AG10803 (cell line): ENCODE measurements at regions not wholly inside any gene's neighbourhood (a gene's known extent, or its start where the extent isn't known, plus 50 kb on each side); places are given as distances from the start of the nearest gene placed in this dataset.

Source experiments
- DNase-seq: peaks from one replicate; pipeline ENCODE4 v3.0.0; 2010; ENCODE audit warnings: low read depth
- H3K4me3 ChIP-seq: 2 replicates; pipeline ENCODE4 v1.5.1; 2011; ENCODE audit warnings: mild to moderate bottlenecking, low read length, control low read depth
- TF ChIP-seq, protein P1 (sequence below): conservative IDR thresholded peaks from 2 replicates; pipeline ENCODE4 v1.5.1; 2011; ENCODE audit warnings: mild to moderate bottlenecking, low read length, control low read depth, inconsistent platforms

DNA sequence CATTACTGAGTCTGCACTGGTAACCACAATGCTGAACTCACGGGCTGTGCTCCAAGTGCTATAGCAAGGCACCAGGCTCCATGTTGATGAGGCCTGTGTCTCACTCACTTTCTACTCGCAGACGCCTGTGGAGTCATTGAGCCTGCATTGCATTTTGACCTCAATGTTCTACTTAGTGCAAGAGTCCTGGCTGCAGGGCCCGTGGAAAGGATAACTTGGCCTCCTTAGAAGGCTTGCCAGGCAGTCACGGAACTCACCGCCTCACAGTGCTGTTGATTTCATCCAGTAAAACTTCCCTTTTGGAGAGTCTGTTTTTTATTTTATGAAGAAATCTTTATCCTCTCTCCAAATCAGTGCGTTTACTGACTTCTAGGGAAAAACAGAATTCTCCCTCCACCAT lies 290.4 kb downstream of the RNF144A start:
- TF ChIP-seq, protein P1, sequence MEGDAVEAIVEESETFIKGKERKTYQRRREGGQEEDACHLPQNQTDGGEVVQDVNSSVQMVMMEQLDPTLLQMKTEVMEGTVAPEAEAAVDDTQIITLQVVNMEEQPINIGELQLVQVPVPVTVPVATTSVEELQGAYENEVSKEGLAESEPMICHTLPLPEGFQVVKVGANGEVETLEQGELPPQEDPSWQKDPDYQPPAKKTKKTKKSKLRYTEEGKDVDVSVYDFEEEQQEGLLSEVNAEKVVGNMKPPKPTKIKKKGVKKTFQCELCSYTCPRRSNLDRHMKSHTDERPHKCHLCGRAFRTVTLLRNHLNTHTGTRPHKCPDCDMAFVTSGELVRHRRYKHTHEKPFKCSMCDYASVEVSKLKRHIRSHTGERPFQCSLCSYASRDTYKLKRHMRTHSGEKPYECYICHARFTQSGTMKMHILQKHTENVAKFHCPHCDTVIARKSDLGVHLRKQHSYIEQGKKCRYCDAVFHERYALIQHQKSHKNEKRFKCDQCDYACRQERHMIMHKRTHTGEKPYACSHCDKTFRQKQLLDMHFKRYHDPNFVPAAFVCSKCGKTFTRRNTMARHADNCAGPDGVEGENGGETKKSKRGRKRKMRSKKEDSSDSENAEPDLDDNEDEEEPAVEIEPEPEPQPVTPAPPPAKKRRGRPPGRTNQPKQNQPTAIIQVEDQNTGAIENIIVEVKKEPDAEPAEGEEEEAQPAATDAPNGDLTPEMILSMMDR, result no peak
- H3K4me3 ChIP-seq, result no peak overlapping the region
- no peak for DNase-seq

DNA sequence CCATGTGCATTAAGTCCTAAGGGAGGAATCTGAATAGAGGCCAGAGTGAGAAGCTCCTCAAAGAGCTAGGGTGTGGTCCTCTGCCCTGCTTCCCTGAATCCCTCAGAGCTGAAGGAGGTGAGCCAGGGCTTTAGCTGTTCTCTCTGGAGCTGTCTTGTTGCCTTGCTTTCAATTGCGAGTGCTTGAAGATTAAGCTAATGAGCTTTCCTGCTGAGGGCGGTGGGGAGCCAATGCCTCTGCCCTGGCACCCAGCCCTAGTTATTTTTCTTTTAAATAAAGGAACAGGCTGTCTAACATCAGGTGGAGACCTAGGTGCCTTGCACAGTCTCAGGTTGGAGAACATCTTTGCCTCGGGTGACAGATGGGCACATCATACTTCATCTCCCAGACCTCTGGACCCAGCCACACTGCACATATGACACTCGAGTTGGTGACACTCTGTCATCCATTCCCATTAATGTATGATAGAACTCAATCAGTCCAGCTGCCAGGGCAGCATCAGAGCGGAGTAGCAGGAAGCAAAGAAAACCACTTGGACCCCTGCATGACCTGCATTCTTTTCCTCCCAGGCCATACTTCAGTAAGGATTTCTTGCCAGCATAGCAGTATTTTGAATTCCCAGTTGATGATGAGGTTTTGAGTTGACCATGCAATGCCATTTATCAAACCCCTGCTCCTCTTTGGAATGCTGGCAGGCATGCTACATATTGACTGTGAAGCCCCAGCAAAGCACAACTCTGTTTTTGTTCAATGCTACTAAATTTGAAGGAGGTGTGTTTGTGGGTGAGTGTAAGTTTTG lies 292.7 kb downstream of the RNF144A start:
- H3K4me3 ChIP-seq, result no peak overlapping the region
- peak; percentile 88 for DNase-seq

DNA sequence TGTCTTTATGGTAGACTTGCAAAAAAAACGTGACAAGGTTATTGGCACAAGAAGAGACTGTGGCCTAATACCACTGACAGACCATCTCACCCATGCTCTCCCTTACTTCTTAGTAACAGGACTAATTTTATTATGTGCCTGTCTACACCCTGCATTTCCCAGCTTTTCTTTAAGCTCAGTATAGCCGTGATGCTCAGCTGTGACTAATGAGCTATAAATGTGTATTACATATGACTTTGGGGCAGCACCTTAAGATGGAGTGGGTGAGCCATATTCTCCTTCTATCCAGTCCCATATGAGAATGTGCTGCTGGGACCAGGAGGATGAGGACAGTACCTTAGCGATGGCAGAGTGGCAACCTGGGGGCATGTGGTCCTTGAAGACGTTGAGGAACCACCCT lies 293.5 kb downstream of the RNF144A start:
- TF ChIP-seq, protein P1, result no peak
- H3K4me3 ChIP-seq, result no peak overlapping the region
- peak; percentile 17 for DNase-seq

More for the DNA sequence above, 292.7 kb downstream of the RNF144A start:
- TF ChIP-seq, protein P1, result no peak

DNA sequence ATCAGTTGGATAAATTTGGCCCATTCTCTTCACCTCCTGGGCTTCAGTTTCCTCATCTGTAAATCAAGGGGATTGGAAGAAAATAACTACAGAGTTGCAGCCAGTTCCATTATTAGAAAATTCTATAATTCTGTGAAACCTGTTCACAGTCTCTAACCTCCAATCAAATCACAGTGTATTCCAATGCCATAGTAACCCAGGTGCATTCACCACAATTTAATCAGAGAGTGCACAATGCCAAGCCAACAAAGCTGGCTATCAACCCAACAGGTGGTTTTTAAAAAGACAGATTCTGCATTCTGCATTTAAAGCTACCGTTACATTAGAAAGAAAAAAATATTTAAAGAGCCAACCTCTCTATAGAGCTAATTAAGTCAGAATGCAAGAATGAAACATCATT lies 308.6 kb downstream of the RNF144A start:
- H3K4me3 ChIP-seq, result no peak overlapping the region
- TF ChIP-seq, protein P1, result no peak
- no peak for DNase-seq

DNA sequence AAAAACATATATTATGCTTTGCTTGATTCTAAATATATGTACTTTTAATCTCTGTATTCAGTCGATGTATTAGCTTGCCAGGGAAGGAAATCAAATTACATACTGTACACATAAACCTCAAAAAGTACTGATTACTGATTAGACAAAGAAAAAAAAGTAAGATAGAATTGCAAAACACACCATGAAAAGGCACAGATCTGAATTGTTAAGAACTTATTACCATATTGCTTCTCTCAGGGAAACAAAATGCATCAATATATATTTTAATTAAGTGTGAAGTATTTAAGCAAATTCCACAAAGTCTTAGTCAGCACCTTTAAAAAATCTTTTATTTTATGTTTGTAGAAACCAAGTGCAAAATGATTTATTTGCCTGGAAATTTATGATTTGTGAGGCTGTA lies 309.3 kb downstream of the RNF144A start:
- TF ChIP-seq, protein P1, result no peak
- no peak for DNase-seq
- H3K4me3 ChIP-seq, result no peak overlapping the region

DNA sequence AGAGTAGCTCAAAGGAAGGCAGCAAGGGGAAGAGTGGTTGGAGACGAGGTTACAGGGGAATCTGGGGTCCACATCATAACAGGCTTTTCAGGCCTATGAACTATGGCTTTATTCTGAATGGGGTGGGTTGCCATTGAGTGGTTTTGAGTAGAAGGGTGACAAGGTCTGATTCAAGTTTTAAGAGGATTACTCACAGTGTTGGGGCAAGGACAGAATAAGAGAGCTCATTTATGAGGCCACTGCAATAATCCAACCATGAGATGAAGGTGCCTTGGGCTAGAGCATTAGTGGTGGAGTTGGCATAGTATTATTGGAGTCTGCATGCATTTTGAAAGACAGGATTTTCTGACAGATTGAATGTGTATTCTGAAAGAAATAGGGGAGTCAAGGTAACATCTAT lies 315.9 kb downstream of the RNF144A start:
- H3K4me3 ChIP-seq, result no peak overlapping the region
- DNase-seq, result no peak
- TF ChIP-seq, protein P1, result no peak

DNA sequence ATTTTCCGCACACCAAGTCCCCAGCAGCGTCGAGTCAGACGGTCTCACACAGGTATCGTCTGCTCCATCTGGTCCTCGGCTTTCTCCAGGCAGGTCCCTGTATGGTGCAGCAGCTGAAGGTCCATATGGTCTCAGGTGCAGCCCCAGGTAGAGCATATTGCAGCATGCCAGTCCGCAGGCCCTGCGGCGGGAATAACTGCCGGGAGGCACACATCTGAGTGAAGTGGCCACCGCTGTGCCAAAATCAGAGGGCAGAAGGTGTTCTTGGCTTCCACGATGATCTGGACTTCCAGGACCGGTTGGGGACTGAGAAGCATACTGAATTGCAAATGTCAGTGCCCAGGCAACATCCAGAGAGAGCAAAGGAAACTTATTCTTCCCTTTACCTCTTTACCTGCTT lies 320.3 kb downstream of the RNF144A start:
- TF ChIP-seq, protein P1, result no peak
- no peak for DNase-seq
- no peak overlapping the region for H3K4me3 ChIP-seq
